ENCODE measurements at regions not wholly inside any gene's neighbourhood (a gene's known extent, or its start where the extent isn't known, plus 50 kb on each side); places are given as distances from the start of the nearest gene placed in this dataset.
A peak's percentile ranks its signal among the peaks of the same experiment; 100 is the strongest.

DNA sequence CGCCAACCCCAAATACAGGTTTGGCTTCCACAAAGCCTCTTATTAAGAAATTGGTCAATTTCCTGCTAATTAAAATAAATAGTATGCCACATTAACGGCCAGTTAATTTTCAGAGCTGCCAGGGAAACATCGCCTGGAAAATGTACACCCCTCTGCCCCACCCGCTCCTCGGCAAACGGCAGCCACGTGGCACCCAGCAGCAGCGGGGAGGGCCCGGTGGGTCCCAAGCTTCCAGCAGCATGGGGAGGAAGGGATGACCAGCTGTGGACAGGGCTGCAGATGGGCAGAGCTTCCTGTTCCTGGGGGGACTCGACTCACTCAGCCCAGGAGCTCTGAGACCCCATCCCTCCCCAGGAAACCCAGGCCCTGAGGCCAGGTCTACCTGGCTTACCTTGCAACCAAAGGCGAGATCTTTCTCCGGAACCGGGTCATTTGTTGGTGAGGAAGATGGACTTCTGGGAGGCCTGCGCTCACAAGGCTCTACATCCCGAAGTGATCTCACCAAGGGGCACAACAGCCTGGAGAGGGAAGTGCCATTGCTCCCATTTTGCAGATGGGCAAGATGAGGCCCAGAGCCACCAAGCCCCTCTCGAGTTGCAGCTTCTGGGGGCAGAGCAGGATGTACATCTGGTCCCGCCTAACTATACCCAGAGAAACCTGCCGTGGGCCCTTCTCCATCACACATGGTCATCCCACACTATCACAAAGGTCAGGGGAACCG, 68.3 kb downstream of the IGLL1 start:
- Histone ChIP-seq H2BK12ac (ENCODE audit: low read depth, low read length) (no peak overlapping the region), H3K23me2 (ENCODE audit: low read depth, low read length) (no peaks in the 10 kb centered on the region), H3K23ac (ENCODE audit: insufficient read length) (no peak overlapping the region), H3K79me1 (ENCODE audit: low read depth, low read length) (no peaks in the 10 kb centered on the region), H4K20me1 (replicated peaks in 1 of 2; ENCODE audit: control insufficient read depth in 1 of 2, insufficient read depth in 2 of 2, low read length in 2 of 2) (peaks cover 0 to 1% of the 10 kb centered on the region in 2 experiments), H3K18ac (ENCODE audit: extremely low read depth, low read length) (no peak overlapping the region), H3K79me2 (ENCODE audit: control insufficient read depth in 1 of 2, insufficient read depth in 2 of 2, low read length in 2 of 2) (no peaks in the 10 kb centered on the region), H3K4me2 (ENCODE audit: insufficient read depth in 1 of 2, low read depth in 2 of 2, low read length in 2 of 2) (no peak overlapping the region), H4K5ac (ENCODE audit: insufficient read length, low read depth, low read length) (no peak overlapping the region), H2BK5ac (ENCODE audit: low read depth, low read length) (no peak overlapping the region), H2AK5ac (ENCODE audit: low read depth, low read length) (peak overlapping the region; percentile 53; the same call in 1 of the 2 replicates), H3K4me3 (ENCODE audit: extremely low read depth in 1 of 4, insufficient read depth in 2 of 4, low read depth in 3 of 4, low read length in 4 of 4) (no peak overlapping the region), H3K14ac (ENCODE audit: insufficient read length) (no peak overlapping the region), H2BK20ac (ENCODE audit: low read length) (no peak overlapping the region), H3K36me3 (ENCODE audit: control insufficient read depth in 2 of 4, insufficient read depth in 4 of 4, low read length in 3 of 4) (no peaks in the 10 kb centered on the region), H3K27ac (ENCODE audit: low read depth, low read length) (no peak overlapping the region), H4K8ac (ENCODE audit: extremely low read depth, insufficient read depth, low read length) (no peak overlapping the region), H2AFZ (ENCODE audit: low read length) (no peak overlapping the region), H4K91ac (replicated peaks; ENCODE audit: insufficient read length, low read length) (no peak overlapping the region), H3K27me3 (replicated peaks in 1 of 4; ENCODE audit: control insufficient read depth in 3 of 4, extremely low read depth in 1 of 4, insufficient read depth in 3 of 4, low read length in 3 of 4) (peaks cover 0 to 6% (median 3%) of the 10 kb centered on the region in 4 experiments; a peak in 4 of 7 replicates), H3K56ac (replicated peaks; ENCODE audit: insufficient read length, low read depth, low read length) (no peak overlapping the region), H2BK120ac (replicated peaks; ENCODE audit: low read depth, low read length) (no peak overlapping the region), H3K9me3 (ENCODE audit: insufficient read depth in 2 of 2, low read depth in 1 of 2, low read length in 1 of 2) (no peaks in the 10 kb centered on the region), H3K4ac (replicated peaks; ENCODE audit: insufficient read length, low read depth, low read length) (no peak overlapping the region), H3K4me1 (replicated peaks in 1 of 4; ENCODE audit: control insufficient read depth in 3 of 4, insufficient read depth in 4 of 4, low read length in 3 of 4) (no peaks in the 10 kb centered on the region; a peak in 1 of 7 replicates), H2BK15ac (ENCODE audit: low read length) (no peak overlapping the region), H3K9ac (replicated peaks in 1 of 4; ENCODE audit: extremely low read depth in 1 of 4, low read depth in 3 of 4, low read length in 3 of 4) (no peak overlapping the region)
- no peak for FAIRE-seq
- ChIA-PET CTCF (ENCODE audit: partially characterized antibody) (no interaction called here), POLR2A (ENCODE audit: partially characterized antibody) (no interaction called here)
- TF ChIP-seq NRF1 (IDR thresholded peaks at IDR 0.05; ENCODE audit: low read depth, low read length) (no peak), RNF2 (IDR thresholded peaks at IDR 0.05; ENCODE audit: borderline replicate concordance, low read depth, low read length, missing control alignments, poor library complexity, severe bottlenecking) (no peak), GABPA (IDR thresholded peaks at IDR 0.05; ENCODE audit: borderline replicate concordance, insufficient read depth, low read length) (no peak), SAP30 (IDR thresholded peaks at IDR 0.05; ENCODE audit: insufficient read depth, insufficient replicate concordance, low read length) (no peak), NANOG (IDR thresholded peaks at IDR 0.05; ENCODE audit: insufficient read depth, low read depth, low read length, poor library complexity, severe bottlenecking) (no peak), POU5F1 (IDR thresholded peaks at IDR 0.05; ENCODE audit: low read depth, low read length) (no peak)
- 72% methylated on average over 18 of the region's 19 CpGs; no CpG with 5 or more reads in 1 of the 2 experiments for WGBS, 2 experiments (ENCODE audit: extremely low coverage in 1 of 2, insufficient coverage in 1 of 2, insufficient read length in 1 of 2, insufficient replicate concordance in 2 of 2, low coverage in 1 of 2, low lambda C conversion rate in 2 of 2, missing lambda C conversion rate in 1 of 2)
- no peak for DNase-seq (ENCODE audit: low read depth in 1 of 2, low spot score in 2 of 2)

Measured in H1 (cell line).